ENCODE measurements at regions not wholly inside any gene's neighbourhood (a gene's known extent, or its start where the extent isn't known, plus 50 kb on each side); places are given as distances from the start of the nearest gene placed in this dataset.

DNA sequence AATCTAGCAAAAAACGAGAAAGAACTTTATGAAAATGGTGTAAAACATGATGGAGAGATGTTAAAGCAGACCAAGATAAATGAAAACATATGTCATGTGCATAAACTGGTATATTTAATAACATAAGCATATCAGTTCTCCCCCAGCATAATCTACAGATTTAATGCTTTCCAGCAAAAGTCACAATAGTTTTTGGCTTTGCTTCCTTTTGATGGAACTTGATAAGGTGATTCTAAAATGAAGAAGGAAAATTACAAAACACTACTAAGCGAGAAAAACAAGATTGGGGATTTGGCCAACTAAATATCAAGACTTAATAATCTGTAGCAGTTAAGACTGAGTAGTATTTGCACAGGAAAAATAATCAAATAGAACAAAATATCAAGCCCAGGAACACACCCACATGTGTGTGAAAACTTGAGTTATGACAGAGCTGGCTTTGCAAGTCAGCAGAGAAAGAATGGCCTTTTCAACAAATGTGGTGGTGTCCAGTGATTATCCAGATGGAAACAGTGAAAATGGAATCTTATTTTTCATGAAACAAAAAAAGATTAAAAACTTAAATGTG is 83.7 kb upstream of the L3MBTL4 start:
- 53% methylated on average over 2 of the region's 2 CpGs for WGBS (ENCODE audit: low lambda C conversion rate, missing lambda C conversion rate)

DNA sequence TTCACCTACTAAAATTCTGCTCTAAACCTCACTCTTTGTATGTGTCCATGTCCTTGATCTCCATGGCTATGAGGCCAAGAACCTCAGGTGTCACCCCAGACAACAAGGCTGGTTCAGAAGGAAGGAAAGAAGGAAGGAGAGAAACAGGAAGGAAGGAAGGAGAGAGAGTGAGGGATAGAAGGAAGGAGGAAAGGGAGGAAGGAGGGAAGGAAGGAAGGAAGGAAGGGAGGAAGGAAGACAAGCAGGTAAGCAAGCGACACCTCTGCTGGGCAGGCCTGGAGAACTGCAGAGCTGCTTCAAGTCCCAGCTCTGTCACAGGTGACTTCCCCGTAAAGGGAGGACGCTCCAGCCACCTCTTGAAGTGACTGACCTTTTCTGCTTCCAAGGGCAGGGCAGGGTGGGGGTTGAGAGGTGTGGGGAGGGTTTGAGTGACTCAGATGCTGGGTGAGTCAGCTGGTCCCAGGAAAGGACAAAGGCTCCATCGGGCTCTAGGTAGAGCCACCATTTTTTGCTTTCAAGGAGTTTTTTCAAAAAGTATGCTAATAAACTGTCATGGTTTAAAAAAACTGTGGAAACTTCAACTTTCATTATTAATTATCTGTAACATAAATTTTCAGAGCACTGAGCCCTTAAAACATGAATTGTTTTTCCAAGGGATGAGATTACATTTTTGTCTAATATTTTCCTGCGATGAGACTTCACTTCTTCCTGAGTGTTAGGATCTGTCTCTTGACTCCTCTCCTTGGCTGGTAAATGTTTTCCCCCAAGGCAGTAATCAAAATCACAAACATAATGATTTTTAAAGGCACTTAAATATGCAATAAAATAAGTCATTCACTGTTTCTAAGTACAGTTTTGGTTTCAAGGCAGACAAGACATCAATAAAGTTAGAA is 90.1 kb upstream of the L3MBTL4 start:
- TF ChIP-seq, protein P1, sequence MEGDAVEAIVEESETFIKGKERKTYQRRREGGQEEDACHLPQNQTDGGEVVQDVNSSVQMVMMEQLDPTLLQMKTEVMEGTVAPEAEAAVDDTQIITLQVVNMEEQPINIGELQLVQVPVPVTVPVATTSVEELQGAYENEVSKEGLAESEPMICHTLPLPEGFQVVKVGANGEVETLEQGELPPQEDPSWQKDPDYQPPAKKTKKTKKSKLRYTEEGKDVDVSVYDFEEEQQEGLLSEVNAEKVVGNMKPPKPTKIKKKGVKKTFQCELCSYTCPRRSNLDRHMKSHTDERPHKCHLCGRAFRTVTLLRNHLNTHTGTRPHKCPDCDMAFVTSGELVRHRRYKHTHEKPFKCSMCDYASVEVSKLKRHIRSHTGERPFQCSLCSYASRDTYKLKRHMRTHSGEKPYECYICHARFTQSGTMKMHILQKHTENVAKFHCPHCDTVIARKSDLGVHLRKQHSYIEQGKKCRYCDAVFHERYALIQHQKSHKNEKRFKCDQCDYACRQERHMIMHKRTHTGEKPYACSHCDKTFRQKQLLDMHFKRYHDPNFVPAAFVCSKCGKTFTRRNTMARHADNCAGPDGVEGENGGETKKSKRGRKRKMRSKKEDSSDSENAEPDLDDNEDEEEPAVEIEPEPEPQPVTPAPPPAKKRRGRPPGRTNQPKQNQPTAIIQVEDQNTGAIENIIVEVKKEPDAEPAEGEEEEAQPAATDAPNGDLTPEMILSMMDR (IDR thresholded peaks at IDR 0.05; ENCODE audit: poor library complexity): no peak
- TF ChIP-seq EZH2phosphoT487 (IDR thresholded peaks at IDR 0.05; ENCODE audit: low read depth, severe bottlenecking, unreplicated experiment) (peak; percentile 71), EZH2 (IDR thresholded peaks at IDR 0.05; ENCODE audit: borderline replicate concordance) (no peak)
- Histone ChIP-seq H3K9me3 (ENCODE audit: low read depth) (no peaks in the 10 kb centered on the region), H3K9me2 (replicated peaks; ENCODE audit: insufficient read depth) (no peaks in the 10 kb centered on the region), H3K4me1 (ENCODE audit: insufficient read depth) (peaks cover 16% of the 10 kb centered on the region), H4K20me1 (ENCODE audit: insufficient read depth, poor library complexity, severe bottlenecking) (no peaks in the 10 kb centered on the region), H3K27me3 (no peaks in the 10 kb centered on the region), H2AFZ (no peak overlapping the region), H3K79me2 (no peaks in the 10 kb centered on the region), H3K27ac (no peak overlapping the region), H3K4me3 (no peak overlapping the region), H3K36me3 (replicated peaks; ENCODE audit: insufficient read depth, low read depth) (no peaks in the 10 kb centered on the region), H3K4me2 (no peak overlapping the region)
- WGBS (ENCODE audit: low lambda C conversion rate, missing lambda C conversion rate): 59% methylated on average over 5 of the region's 5 CpGs
- no peak for DNase-seq (ENCODE audit: low spot score)

More for the DNA sequence above, 83.7 kb upstream of the L3MBTL4 start:
- H3K27ac ChIP-seq: no peak overlapping the region
- no peaks in the 10 kb centered on the region for H3K79me2 ChIP-seq
- H3K9me3 ChIP-seq (ENCODE audit: low read depth): no peaks in the 10 kb centered on the region
- H3K36me3 ChIP-seq (replicated peaks; ENCODE audit: insufficient read depth, low read depth): no peaks in the 10 kb centered on the region
- no peak for DNase-seq (ENCODE audit: low spot score)
- no peak overlapping the region for H2AFZ ChIP-seq
- no peak for TF ChIP-seq EZH2 (IDR thresholded peaks at IDR 0.05; ENCODE audit: borderline replicate concordance)
- no peaks in the 10 kb centered on the region for H3K4me1 ChIP-seq (ENCODE audit: insufficient read depth)
- H3K4me2 ChIP-seq: no peak overlapping the region
- H3K9me2 ChIP-seq (replicated peaks; ENCODE audit: insufficient read depth): no peaks in the 10 kb centered on the region
- H4K20me1 ChIP-seq (ENCODE audit: insufficient read depth, poor library complexity, severe bottlenecking): no peaks in the 10 kb centered on the region
- no peak overlapping the region for H3K4me3 ChIP-seq
- H3K27me3 ChIP-seq: no peaks in the 10 kb centered on the region

DNA sequence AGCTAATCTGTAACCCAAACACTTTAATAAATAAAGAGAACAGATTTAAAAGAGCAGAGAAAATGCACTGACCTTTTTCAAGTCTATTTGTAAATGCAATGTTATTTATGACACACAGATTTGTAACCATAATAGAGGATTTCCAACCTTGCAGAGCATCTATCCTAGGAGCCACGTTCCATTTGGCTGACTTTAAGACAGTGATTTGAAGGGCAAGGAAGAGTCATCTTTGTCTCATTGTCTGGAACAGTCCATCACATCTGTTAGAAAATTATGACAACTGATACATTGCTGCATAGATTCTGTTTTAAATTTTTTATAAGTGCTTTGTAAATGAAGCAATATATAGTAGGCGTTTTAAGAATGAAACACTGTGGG is 90.8 kb upstream of the L3MBTL4 start:
- Histone ChIP-seq H3K36me3 (replicated peaks; ENCODE audit: insufficient read depth, low read depth) (no peaks in the 10 kb centered on the region), H3K9me2 (replicated peaks; ENCODE audit: insufficient read depth) (no peaks in the 10 kb centered on the region), H3K4me1 (ENCODE audit: insufficient read depth) (peaks cover 21% of the 10 kb centered on the region), H3K4me3 (no peak overlapping the region), H3K4me2 (no peak overlapping the region), H3K9me3 (ENCODE audit: low read depth) (no peaks in the 10 kb centered on the region), H3K27ac (no peak overlapping the region), H3K27me3 (no peaks in the 10 kb centered on the region), H2AFZ (no peak overlapping the region), H3K79me2 (no peaks in the 10 kb centered on the region), H4K20me1 (ENCODE audit: insufficient read depth, poor library complexity, severe bottlenecking) (no peaks in the 10 kb centered on the region)
- TF ChIP-seq EZH2phosphoT487 (IDR thresholded peaks at IDR 0.05; ENCODE audit: low read depth, severe bottlenecking, unreplicated experiment) (no peak), EZH2 (IDR thresholded peaks at IDR 0.05; ENCODE audit: borderline replicate concordance) (no peak)
- TF ChIP-seq, protein P1 (IDR thresholded peaks at IDR 0.05; ENCODE audit: poor library complexity): no peak
- WGBS (ENCODE audit: low lambda C conversion rate, missing lambda C conversion rate): 50% methylated on average over 2 of the region's 2 CpGs
- no peak for DNase-seq (ENCODE audit: low spot score)

DNA sequence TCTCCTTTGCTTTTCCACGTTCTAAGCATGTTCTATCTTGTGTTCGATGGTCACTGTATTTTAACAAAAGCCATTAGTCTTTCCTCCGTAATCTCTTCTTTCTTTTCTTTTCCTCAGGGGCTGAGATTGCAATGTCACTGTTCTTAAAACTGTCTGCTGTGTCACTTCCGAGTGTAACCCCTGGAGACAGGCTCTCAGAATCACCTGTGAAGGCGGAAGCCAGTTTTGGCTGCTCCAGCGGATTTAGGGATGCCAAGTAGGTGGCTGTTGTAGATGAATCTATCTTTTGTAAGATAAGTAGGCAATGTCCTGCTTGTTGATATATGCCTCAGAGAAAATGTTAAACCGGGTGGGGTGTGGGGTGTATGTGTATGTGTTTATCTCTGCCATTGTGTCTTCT is 94.7 kb upstream of the L3MBTL4 start:
- H2AFZ ChIP-seq: no peak overlapping the region
- H3K9me2 ChIP-seq (replicated peaks; ENCODE audit: insufficient read depth): no peaks in the 10 kb centered on the region
- no peaks in the 10 kb centered on the region for H3K36me3 ChIP-seq (replicated peaks; ENCODE audit: insufficient read depth, low read depth)
- TF ChIP-seq, protein P1 (IDR thresholded peaks at IDR 0.05; ENCODE audit: poor library complexity): no peak
- TF ChIP-seq EZH2 (IDR thresholded peaks at IDR 0.05; ENCODE audit: borderline replicate concordance) (no peak), EZH2phosphoT487 (IDR thresholded peaks at IDR 0.05; ENCODE audit: low read depth, severe bottlenecking, unreplicated experiment) (no peak)
- 31% methylated on average over 7 of the region's 7 CpGs for WGBS (ENCODE audit: low lambda C conversion rate, missing lambda C conversion rate)
- no peak for DNase-seq (ENCODE audit: low spot score)
- no peak overlapping the region for H3K4me3 ChIP-seq
- no peaks in the 10 kb centered on the region for H4K20me1 ChIP-seq (ENCODE audit: insufficient read depth, poor library complexity, severe bottlenecking)
- peaks cover 26% of the 10 kb centered on the region for H3K4me1 ChIP-seq (ENCODE audit: insufficient read depth)
- H3K27me3 ChIP-seq: no peaks in the 10 kb centered on the region
- no peaks in the 10 kb centered on the region for H3K9me3 ChIP-seq (ENCODE audit: low read depth)
- peak overlapping the region; percentile 65 for H3K4me2 ChIP-seq
- peak overlapping the region; percentile 85 for H3K27ac ChIP-seq
- H3K79me2 ChIP-seq: no peaks in the 10 kb centered on the region
